Right ventricle myocardium inferior (tissue), 1 donor: ENCODE measurements at regions not wholly inside any gene's neighbourhood (a gene's known extent, or its start where the extent isn't known, plus 50 kb on each side); places are given as distances from the start of the nearest gene placed in this dataset.

Source experiments
- ATAC-seq: fragments of 200-7000 bp; cut with Tn5 transposase; one replicate; pipeline ENCODE4 v1.9.1; 2020; ENCODE audit warnings: mild to moderate bottlenecking, moderate library complexity
- DNase-seq: peaks from one replicate; pipeline ENCODE4 v3.0.0; 2021; ENCODE audit errors: missing footprints
- intact Hi-C: fragments of 100-400 bp; cut with DNase I; formaldehyde crosslinking; loops from one replicate; pipeline ENCODE4 v1.11.0; 2022
- donor health status: DM: no; HTN: yes; CAD: no; lungs with severe emphysema.

DNA sequence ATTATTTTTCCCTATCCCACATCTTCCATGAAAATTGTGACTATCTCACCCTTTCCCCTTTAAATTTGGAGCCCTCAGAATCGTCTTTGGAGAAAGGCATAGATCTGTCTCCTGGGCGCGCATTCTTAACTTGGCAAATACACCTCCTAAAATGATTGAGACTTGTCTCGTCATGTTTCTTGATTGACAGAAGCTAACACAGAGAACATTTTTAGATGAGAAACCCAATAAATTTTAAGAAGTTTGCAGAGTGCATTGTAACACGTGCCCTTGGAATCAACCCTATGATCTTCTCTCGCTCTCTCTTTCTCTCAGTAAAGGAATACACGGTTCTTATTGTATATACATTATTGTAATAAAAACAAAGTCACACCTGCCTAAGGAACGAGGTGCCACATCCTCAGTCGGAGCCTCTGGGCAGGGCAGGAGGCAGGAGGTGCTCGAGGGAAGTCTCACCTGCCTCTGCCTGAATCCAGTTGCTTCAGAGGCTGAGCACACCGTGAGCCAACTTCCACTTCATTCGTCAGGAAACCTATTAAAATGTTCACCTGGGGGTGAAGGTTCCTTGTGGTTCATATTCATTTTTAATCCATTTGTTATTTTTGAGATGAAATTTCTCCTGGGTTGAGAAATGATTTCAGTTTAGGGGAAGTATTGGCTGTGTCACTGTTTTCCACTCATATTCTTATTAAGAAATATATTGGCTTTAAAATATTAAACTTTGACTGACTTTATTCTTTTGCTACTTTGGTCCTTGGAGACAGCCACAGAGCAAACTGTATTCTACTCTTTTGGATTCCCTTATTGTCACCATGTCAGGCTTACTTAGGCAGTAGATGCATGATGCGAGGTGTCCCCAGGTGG is 90.5 kb upstream of the THBS2 start:
- ATAC-seq = no peak
- intact Hi-C loops = no loop called here
- DNase-seq = no peak

DNA sequence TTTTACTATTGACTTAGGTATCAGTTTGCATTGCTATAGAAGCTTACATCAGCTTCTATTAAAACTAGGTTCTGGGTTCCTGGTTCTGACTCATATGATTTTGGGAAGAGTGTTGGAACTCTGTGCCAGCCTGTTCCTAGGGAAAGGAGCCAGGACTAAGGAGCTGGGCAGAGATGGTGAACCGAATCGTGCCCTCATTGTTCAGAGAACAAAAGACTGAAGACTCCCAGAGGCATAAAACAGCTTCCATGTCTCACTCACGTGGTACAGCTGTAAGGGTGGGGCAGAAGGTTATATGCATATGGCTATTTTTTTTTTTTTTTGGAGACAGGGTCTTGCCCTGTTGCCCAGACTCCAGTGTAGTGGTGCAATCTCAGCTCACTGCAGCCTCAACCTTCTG is 89.1 kb upstream of the THBS2 start:
- intact Hi-C loops = no loop called here
- no peak for DNase-seq
- ATAC-seq = no peak

DNA sequence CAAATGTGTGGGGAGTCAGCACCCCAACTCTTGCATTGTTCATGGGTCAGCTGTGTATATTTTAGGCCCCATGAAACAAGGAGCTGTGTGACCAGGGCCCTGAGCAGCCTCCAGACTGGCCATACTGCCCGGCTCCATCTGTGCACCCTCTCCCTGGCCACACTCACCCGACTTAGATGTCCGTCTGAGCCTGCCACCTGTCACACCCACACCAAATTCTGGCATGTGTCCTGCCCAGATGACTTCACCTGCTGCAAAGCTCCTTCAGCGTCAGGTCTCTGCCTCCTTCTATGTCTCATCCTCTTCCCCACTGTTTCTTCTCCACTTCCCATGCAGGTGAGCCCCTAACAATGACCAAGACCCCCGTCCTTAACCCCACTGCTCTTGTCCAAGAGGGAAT is 88.1 kb upstream of the THBS2 start:
- DNase-seq = no peak
- ATAC-seq = no peak
- intact Hi-C loops = no loop called here

DNA sequence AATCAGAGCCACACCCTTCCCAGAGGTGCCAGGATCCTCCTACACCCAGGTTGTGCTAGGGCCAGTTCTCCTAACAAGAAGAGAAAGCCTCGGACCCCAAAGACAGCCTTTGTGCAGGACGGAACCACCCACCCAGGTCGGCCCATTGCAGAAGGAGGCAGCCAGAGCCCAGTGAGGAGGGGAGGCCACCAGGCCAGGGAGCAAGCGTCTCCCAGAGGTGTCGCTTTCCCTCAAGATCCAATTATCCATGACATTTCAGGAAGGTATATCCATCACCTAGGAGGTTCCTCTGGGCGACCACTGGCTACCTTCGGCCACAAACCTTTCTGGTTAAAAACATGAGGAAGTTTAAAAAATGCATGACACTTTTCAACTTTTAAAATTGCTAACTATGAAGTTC is 87.4 kb upstream of the THBS2 start:
- intact Hi-C loops = no loop called here
- DNase-seq = no peak
- no peak for ATAC-seq

DNA sequence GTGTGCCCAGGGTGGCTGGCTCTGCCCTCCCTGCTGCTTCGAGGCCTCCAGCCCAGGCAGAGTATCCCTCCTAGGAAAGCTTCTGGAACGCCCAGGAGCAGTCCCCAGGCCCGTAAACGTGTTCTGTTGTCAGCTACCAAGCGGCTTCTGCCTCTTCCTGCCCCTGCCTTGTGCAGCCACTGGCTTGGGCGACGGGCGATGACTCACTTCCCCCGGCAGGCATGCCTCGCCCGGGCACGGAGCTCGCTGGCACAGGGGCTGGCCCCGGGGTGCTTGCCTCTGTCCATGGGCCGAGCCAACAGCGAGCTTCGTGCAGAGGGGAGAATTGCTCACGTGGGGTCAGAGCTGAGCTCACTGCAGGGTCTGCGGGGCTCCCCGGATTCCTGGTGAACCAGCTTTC is 86.7 kb upstream of the THBS2 start:
- DNase-seq (no peak), ATAC-seq (no peak)
- intact Hi-C loops = no loop called here

DNA sequence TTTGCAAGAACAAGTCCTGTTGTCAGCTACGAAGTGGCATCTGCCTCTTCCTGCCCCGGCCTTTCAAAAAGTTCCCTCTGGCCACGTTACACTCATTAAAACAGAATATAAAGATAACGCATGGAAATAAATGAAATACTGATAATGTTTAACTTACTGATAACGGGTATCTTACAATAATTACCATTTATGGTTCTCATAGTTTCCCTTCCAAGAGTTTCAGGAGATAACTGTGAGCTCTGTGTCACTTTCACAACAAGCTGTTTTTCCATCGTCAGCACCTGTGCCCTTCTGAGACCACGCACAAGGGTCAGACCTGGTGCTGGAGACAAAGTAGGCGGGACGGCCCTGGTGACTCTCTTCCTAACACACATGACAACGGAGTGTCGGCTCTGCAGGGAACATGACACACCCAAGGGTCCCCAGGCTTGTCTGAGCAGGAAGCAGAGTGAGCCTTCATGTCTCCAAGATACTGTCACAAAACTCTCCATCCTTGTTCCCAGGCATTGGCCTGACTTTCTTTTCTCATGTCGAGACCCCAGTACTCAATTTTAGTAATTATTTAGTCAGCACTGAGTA is 86.2 kb upstream of the THBS2 start:
- DNase-seq = no peak
- ATAC-seq = no peak
- intact Hi-C loops = no loop called here

DNA sequence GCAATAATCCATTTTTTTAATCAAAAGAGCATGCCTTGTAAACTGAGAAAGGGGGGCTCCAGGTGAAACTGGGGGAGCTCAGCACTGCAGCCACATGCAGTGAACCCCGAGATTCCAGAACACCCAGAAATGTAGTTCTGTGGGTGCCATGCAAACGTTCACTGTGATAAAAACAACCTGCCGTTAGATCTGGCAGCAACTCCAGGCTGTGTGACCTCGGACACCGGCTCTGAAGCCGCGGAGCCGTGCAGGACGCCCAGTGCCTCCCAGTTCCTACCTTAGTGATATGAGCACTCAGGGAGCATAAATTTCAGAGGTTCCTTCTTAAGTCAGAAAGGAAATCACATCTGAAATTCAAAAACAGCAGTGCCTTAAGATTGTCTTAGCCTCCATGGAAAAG is 85.4 kb upstream of the THBS2 start:
- intact Hi-C loops = no loop called here
- ATAC-seq (no peak), DNase-seq (no peak)

DNA sequence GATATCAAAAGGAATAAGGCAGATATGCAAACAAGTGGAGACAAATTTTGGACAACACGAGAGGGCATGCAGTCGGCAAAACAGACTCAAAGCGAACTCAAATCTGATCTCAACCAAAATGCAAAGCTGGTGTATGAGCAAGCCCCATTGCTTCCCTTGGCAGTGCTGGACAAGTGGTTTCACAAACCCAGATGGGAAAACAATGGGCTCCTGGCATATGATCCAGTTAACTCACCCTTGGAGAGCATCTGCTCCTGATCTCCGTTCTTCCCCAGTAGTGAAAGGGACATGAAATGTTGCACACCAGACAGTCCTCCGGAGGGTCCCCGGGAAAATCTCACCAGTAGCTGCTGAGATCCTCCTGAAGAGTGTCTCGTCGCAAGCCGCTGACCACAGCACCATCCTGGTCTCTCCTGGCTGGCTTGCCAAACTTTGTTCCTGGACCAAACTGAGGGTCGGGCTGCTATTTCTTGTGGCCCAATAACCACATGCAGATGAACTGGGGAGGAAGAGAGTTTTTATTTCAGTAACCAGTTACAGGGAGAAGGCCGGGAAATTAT is 84.3 kb upstream of the THBS2 start:
- intact Hi-C loops = no loop called here
- DNase-seq (no peak), ATAC-seq (no peak)

DNA sequence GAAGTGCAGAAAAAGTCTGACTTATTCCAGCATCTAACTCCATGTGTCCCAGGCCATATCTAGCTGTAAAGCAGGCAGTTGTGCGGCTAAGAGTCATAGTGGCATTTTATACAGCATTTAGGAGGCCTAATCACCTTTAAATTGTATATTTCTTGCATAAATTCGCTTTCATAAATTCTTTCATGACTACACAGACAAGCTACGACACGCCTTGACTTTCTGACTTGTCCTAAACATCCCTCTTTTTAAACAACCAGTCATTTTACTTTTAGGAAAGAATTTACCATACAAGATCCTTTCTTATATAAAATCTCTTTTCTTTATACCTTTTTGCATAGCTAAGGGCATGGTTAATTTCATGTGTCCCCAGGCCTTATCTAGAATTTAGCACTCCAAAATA is 81.7 kb upstream of the THBS2 start:
- ATAC-seq (no peak), DNase-seq (no peak)
- intact Hi-C loops = no loop called here

DNA sequence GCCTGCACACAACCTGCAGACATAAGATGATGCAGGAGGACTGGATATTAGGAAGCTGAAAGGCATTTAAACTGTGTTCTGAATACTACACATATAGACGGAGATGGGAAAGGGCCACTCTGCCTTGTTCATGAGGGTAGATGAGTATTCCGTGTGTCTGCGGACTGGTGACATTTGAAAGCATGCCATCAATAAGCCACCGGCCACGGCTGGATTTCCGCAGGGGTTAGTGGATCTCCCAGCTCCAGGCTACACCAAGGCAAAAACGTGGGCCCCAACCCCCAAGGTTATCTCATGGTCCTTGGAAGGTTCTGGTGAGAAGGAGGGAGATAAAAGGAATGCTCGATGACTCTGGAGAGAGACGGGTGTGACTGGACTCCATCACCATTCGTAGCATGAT is 78.6 kb upstream of the THBS2 start:
- DNase-seq = no peak
- intact Hi-C loops = no loop called here
- no peak for ATAC-seq

DNA sequence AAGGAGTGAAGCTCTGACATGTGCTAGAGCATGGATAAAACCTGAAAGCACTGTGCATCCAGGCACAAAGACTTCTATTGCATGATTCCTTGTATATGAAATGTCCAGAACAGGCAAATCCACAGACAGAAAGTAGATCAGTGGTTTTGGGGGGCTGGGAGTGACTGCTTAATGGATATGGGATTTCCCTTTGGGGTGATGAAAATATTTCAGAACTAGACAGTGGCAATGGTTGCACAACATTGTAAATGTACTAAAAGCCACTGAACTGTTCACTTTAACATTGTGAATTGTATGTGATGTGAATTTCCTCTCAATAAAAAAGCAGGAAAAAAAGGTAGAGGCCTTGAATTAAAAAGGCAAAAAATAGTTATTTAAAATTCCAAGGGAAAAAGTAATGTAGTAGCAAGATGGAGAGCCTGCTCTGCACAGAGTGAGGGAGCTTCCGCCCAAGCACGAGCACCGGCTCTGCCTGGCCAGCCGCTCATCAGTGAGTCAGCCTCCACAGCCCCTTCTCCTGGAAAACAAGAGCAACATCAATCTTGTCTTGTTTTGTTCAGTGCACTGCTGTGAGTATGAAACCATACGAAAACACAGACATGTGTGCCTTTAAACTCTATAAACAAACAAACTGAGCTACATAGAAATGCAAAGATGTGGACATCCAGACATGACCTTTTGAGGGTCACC is 74.6 kb upstream of the THBS2 start:
- ATAC-seq = no peak
- DNase-seq = no peak
- intact Hi-C loops = no loop called here

DNA sequence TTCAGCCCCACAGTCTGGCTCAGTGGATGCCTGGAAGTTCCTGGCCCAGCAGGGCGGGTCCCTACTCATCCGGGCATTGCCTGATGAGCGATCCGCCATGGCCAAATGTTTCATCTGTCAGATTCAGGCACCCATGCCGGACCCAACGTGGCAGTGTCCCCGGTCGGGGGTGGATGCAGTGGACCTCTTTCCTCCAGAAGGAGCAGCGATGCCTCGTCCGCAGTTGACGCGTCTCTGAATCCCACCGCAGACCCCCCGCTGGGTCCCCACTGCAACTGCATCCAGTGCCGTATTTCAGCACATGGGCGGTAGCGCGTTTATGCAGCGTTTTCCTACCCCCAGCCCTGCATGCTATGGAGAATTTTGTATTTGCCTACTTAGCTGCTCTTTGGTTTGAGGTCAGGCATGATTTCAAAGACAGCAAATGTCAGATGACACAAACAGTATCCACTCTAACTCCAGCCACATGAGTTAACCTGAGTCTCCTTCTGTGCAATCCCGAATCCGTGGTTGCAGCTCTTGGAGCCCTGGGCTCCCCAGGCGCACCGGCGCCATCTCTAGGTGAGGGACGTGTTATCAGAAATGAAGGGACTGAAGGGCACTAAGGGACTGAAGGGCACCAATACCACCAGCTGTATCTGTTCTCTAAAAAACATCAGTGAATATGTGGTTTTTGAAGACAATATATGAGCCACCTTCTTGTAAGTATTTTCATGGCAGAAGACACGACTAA is 72.6 kb upstream of the THBS2 start:
- intact Hi-C loops = no loop called here
- ATAC-seq (no peak), DNase-seq (no peak)

DNA sequence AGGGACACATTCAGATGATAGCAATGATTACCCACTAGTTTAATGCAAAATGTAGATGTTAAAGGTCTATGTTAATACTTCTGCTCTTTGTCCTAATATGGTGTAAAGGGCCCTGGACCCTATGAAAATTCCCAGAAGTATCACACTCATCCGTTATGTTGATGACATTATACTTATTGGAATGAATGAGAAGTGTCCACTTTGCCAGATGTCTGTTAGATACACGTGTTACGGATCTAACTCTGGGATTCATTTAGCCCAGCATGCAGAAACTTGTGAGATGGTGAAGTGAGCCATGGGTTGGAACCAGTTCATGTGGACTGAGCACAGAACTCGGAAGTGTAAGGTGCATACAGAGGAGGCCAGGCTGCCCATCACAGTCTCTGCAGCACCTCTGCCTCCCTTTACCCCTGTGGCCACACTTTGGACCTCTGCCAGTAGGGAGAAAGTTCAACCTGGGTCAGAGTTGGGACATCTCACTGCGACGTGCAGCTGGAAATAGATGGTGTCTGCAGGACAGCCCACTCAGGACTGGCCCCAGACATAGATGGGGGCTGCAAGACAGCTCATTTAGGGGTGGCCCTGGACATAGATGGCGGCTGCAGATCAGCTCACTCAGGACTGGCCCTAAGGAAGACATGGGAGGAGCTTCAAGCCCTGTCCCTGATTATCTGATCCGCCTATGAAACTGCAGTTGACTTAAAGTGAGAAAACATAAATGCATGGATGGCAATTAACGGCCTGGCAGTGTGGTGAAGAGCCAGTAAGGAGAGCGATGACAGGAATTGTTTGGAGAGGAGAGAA is 71.2 kb upstream of the THBS2 start:
- DNase-seq = no peak
- intact Hi-C loops = no loop called here
- no peak for ATAC-seq

DNA sequence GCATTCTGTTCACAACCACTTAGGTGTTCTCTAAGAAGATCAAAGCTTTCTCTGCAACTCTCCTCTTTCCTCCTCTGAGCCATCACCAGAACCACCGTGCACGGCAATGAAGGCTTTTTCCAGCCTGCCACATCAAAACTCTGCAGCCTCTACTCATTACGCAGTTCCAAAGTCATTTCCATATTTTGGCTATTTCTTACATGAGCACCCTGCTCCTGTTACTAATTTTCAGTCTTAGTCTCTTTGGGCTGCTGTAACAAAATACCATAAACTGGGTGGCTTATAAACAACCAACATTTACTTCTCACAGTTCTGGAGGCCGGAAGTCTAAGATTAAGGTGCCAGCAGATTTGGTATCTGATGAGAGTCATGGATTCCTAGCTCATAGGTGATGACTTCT is 70.4 kb upstream of the THBS2 start:
- intact Hi-C loops = no loop called here
- ATAC-seq (no peak), DNase-seq (no peak)

DNA sequence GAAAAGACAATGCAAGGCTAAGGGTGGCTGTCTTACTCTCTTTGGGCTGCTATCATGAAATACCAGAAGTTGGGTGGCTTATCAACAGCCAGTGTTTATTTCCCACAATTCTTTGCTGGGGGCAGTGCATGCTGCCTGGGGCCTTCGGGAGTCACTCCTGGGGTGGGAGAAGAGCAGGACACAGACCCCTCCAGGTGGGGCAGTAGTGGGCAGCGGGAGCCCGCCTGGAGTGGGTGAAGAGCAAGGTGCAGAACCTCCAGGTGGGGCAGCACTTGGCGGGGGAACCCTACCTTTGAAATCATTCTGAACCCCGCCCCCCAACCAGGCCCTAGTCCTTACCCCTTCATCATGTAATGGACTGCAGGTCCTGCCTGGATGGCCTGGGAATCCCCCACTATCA is 69.6 kb upstream of the THBS2 start:
- no peak for DNase-seq
- ATAC-seq = no peak
- intact Hi-C loops = no loop called here

DNA sequence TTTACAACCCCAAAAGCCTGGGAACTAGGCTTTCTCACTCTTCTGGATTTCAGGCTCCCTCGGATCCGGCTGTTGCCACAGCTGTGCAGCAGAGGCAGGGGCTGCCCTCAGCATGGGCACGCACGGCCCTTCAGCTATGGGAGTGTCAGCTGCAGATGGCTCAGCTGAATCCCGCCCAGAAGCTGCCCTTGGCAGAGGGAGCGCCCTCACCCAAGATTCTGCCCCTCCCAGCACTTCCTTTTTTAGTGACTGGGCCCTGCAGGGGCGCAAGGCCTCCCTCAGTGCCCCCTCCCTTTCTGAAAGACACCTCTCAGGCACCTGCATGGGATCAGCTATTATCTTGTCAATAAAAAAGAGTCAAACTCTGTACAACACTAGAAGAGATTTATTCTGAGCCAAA is 67.9 kb upstream of the THBS2 start:
- intact Hi-C loops = no loop called here
- ATAC-seq = no peak
- no peak for DNase-seq

DNA sequence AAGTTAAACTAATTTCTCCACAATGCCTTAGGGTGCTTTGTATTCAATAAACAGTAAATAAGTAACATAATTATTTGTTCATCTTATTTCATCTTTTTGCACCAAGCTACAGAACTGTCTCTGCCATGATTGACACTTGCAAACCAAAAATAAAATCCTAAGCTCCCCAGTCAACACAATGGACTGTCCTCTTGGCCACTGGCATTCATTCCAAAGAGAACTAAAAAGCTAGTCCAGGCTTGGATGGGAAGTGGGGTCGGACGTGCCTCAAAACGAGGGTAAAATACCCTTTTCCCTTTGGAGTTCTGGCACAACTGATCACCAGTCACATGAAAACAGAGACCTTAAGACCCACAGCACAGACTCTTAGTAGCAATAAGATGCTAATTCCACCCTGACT is 66.4 kb upstream of the THBS2 start:
- intact Hi-C loops = no loop called here
- ATAC-seq = no peak

DNA sequence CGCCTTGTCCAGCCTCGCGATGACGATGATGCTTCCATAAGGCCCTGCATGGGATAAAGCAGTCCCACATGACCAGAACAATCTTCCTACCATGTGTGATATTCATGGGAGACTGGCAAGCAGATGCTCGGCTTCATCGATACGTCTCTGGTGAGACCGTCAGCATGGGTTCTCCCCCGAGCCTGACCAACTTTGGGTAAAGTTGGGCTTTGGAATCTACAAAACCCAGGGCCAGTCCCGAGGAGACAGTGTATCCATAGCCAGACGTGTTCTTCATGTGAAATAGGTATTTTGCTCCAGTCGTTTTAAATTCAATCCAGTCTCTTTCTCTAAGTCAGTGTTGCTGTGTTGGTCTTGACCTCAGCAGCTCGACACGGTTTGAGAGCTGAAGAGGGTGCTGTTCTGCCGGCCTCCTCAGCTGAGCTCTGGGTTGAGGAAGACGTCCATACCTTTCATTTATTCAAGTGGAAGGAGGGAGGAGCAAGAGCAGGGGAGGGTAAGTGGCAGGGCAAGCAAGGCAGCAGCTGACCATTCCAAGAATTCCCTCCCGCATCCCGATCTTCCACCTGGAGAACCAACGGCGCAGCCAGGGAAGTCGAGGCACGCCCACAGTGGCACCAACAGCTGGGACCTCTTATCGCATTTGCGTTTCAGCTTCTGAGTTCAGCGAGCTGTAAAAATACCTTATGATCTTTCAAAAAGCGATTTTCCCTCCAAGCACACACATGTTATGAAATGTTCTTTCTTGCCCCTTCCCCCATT is 64.0 kb upstream of the THBS2 start:
- ATAC-seq = no peak
- intact Hi-C loops = no loop called here
- DNase-seq = no peak

More for the DNA sequence above, 66.4 kb upstream of the THBS2 start:
- DNase-seq = no peak
